ENCODE measurements at regions not wholly inside any gene's neighbourhood (a gene's known extent, or its start where the extent isn't known, plus 50 kb on each side); places are given as distances from the start of the nearest gene placed in this dataset.

DNA sequence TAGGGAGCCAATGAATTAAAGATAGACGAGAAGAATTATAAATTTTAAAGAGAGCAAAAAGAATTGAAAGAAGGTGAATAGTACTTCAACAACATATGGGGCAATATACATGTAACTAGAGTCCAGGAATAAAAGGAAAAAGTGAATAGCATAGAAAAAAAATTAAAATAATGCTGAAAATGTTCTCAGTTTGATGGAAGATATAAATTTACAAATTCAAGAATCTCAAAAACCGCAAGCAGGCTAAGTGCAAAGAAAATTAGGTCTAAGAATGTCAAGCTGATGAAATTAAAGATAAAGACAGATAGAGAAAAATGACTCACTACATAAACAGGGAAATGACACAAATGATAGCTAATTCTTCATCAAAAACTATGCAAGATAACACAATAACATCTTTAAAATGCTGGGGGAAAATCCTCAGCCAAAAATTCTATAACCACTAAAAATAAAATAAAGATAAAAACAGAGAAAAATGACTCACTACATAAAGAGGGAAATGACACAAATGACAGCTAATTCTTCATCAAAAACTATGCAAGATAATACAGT, 326.3 kb downstream of the TBX15 start:
- no peaks in the 10 kb centered on the region for H3K36me3 ChIP-seq (ENCODE audit: insufficient read depth, low read length)
- intact Hi-C loops (cut with micrococcal nuclease; ENCODE audit: unreplicated experiment): no loop called here

DNA sequence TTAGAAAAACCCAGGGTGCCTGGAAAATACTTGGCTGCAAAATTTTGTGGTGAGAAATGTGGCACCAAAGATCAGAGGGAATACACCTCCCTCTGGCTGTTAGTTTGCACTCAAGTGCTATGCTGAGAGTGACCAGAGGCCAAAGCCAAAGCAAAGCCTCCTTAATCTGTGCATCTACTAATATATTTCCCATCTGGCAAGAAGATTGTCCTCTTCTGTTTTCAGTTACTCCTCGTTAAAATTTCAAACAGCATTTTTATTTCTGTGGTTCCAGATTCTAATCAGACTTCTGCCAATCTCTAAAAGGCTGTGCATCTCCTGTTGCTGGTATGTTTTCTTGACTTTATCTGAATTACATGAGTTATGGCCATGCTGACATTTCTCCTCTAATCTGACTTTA, 327.4 kb downstream of the TBX15 start:
- no peak overlapping the region for H3K27ac ChIP-seq (ENCODE audit: low read depth, low read length, poor library complexity, severe bottlenecking)
- H3K4me2 ChIP-seq (ENCODE audit: low read length): no peak overlapping the region
- no peaks in the 10 kb centered on the region for H4K20me1 ChIP-seq (ENCODE audit: insufficient read depth, low read length)
- no peaks in the 10 kb centered on the region for H3K9me3 ChIP-seq (ENCODE audit: low read length)
- ChIA-PET CTCF (ENCODE audit: unreplicated experiment) (no interaction called here), POLR2A (interaction anchor here (1.2 kb wide), 1 partner anchor 13 kb away, joined by 3 read pairs; no protein-coding TSS in a partner anchor)
- BruUV-seq (replicated peaks): no TSS peak
- no peak for DNase-seq (ENCODE audit: low spot score)
- TF ChIP-seq EZH2phosphoT487 (IDR thresholded peaks at IDR 0.05; ENCODE audit: borderline replicate concordance, low read depth, low read length): no peak
- TF ChIP-seq, protein P1, sequence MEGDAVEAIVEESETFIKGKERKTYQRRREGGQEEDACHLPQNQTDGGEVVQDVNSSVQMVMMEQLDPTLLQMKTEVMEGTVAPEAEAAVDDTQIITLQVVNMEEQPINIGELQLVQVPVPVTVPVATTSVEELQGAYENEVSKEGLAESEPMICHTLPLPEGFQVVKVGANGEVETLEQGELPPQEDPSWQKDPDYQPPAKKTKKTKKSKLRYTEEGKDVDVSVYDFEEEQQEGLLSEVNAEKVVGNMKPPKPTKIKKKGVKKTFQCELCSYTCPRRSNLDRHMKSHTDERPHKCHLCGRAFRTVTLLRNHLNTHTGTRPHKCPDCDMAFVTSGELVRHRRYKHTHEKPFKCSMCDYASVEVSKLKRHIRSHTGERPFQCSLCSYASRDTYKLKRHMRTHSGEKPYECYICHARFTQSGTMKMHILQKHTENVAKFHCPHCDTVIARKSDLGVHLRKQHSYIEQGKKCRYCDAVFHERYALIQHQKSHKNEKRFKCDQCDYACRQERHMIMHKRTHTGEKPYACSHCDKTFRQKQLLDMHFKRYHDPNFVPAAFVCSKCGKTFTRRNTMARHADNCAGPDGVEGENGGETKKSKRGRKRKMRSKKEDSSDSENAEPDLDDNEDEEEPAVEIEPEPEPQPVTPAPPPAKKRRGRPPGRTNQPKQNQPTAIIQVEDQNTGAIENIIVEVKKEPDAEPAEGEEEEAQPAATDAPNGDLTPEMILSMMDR (conservative IDR thresholded peaks at IDR 0.05; ENCODE audit: low read length): no peak
- no peaks in the 10 kb centered on the region for H3K4me1 ChIP-seq (ENCODE audit: insufficient read depth, low read length, poor library complexity, severe bottlenecking)
- no peaks in the 10 kb centered on the region for H3K79me2 ChIP-seq (ENCODE audit: insufficient read depth, low read depth, low read length)
- H3K36me3 ChIP-seq (ENCODE audit: insufficient read depth, low read length): no peaks in the 10 kb centered on the region
- intact Hi-C loops (cut with micrococcal nuclease; ENCODE audit: unreplicated experiment): no loop called here
- H3K4me3 ChIP-seq (ENCODE audit: low read depth, low read length, poor library complexity, severe bottlenecking): no peak overlapping the region
- H2AFZ ChIP-seq (ENCODE audit: low read length): no peak overlapping the region
- H3K9me2 ChIP-seq (ENCODE audit: insufficient read depth, low read length): no peaks in the 10 kb centered on the region

More for the DNA sequence above, 326.3 kb downstream of the TBX15 start:
- H4K20me1 ChIP-seq (ENCODE audit: insufficient read depth, low read length): no peaks in the 10 kb centered on the region
- H3K9me3 ChIP-seq (ENCODE audit: low read length): no peaks in the 10 kb centered on the region
- DNase-seq (ENCODE audit: low spot score): no peak
- no peak for TF ChIP-seq EZH2phosphoT487 (IDR thresholded peaks at IDR 0.05; ENCODE audit: borderline replicate concordance, low read depth, low read length)
- TF ChIP-seq, protein P1 (conservative IDR thresholded peaks at IDR 0.05; ENCODE audit: low read length): no peak
- H3K4me2 ChIP-seq (ENCODE audit: low read length): no peak overlapping the region
- CTCF ChIA-PET (ENCODE audit: unreplicated experiment): no interaction called here
- no peaks in the 10 kb centered on the region for H3K9me2 ChIP-seq (ENCODE audit: insufficient read depth, low read length)
- no TSS peak for BruUV-seq (replicated peaks)
- no peaks in the 10 kb centered on the region for H3K4me1 ChIP-seq (ENCODE audit: insufficient read depth, low read length, poor library complexity, severe bottlenecking)
- no peaks in the 10 kb centered on the region for H3K79me2 ChIP-seq (ENCODE audit: insufficient read depth, low read depth, low read length)
- H3K27ac ChIP-seq (ENCODE audit: low read depth, low read length, poor library complexity, severe bottlenecking): no peak overlapping the region
- POLR2A ChIA-PET: interaction anchor here (1.2 kb wide), 1 partner anchor 12 kb away, joined by 3 read pairs; no protein-coding TSS in a partner anchor
- H3K4me3 ChIP-seq (ENCODE audit: low read depth, low read length, poor library complexity, severe bottlenecking): no peak overlapping the region
- no peak overlapping the region for H2AFZ ChIP-seq (ENCODE audit: low read length)

DNA sequence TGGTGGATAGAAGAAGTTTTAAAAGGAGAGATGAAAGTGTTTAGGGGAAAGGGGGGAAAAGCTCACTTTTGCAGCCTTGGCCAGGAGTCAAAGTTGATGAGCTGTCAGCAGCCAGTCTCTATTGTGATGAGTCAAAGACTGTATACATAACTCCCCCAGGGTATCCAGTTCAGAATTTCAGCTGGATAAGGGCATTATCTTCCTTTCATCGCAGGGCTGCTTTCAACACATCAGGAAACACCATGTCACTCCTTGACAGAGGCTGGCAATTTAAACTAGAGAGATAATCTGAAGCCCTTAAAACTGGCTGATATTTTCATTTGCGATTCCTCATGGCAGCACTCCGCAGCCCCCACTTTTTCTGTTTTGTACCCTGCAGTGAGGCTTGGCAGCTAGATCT, 328.5 kb downstream of the TBX15 start:
- CTCF ChIA-PET (ENCODE audit: unreplicated experiment): no interaction called here
- H3K9me2 ChIP-seq (ENCODE audit: insufficient read depth, low read length): no peaks in the 10 kb centered on the region
- H3K4me3 ChIP-seq (ENCODE audit: low read depth, low read length, poor library complexity, severe bottlenecking): no peak overlapping the region
- TF ChIP-seq EZH2phosphoT487 (IDR thresholded peaks at IDR 0.05; ENCODE audit: borderline replicate concordance, low read depth, low read length): no peak
- TF ChIP-seq, protein P1 (conservative IDR thresholded peaks at IDR 0.05; ENCODE audit: low read length): no peak
- H3K4me2 ChIP-seq (ENCODE audit: low read length): no peak overlapping the region
- H3K27ac ChIP-seq (ENCODE audit: low read depth, low read length, poor library complexity, severe bottlenecking): no peak overlapping the region
- H3K9me3 ChIP-seq (ENCODE audit: low read length): no peaks in the 10 kb centered on the region
- BruUV-seq (replicated peaks): no TSS peak
- no peaks in the 10 kb centered on the region for H4K20me1 ChIP-seq (ENCODE audit: insufficient read depth, low read length)
- no peaks in the 10 kb centered on the region for H3K36me3 ChIP-seq (ENCODE audit: insufficient read depth, low read length)
- POLR2A ChIA-PET: interaction anchor here (0.7 kb wide), 1 partner anchor 297 kb away, joined by 4 read pairs; no protein-coding TSS in a partner anchor
- no peak for DNase-seq (ENCODE audit: low spot score)
- intact Hi-C loops (cut with micrococcal nuclease; ENCODE audit: unreplicated experiment): no loop called here
- H3K4me1 ChIP-seq (ENCODE audit: insufficient read depth, low read length, poor library complexity, severe bottlenecking): no peaks in the 10 kb centered on the region
- H2AFZ ChIP-seq (ENCODE audit: low read length): no peak overlapping the region
- no peaks in the 10 kb centered on the region for H3K79me2 ChIP-seq (ENCODE audit: insufficient read depth, low read depth, low read length)

All from OCI-LY7 (cell line).